ENCODE measurements at regions not wholly inside any gene's neighbourhood (a gene's known extent, or its start where the extent isn't known, plus 50 kb on each side); places are given as distances from the start of the nearest gene placed in this dataset.

GRCh38 chr2:129330504-129330903, 649.0 kb upstream of the RAB6C start:
- DNase-seq, result no peak

GRCh38 chr2:129331638-129332037, 647.8 kb upstream of the RAB6C start:
- DNase-seq, result no peak

DNA sequence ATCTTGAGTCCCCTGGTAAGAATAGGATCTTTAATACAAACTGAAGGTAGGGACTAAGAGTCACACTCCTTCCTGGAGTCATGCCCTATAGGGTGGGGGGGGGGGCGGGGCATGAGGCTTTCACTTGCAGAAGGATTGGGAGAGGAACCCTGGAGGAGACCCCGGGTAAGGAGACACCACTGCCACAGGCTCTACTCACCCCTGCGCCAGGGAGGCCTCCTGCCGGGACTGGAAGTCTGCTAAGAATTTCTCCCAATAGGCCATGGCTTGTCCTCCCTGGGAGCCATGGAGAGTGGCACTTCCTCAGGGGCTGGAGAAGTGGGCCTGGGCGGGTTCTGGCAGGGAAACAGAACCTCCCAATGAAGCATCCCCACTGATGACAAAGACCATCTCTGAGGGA, 645.3 kb upstream of the RAB6C start:
- no peak for DNase-seq

DNA sequence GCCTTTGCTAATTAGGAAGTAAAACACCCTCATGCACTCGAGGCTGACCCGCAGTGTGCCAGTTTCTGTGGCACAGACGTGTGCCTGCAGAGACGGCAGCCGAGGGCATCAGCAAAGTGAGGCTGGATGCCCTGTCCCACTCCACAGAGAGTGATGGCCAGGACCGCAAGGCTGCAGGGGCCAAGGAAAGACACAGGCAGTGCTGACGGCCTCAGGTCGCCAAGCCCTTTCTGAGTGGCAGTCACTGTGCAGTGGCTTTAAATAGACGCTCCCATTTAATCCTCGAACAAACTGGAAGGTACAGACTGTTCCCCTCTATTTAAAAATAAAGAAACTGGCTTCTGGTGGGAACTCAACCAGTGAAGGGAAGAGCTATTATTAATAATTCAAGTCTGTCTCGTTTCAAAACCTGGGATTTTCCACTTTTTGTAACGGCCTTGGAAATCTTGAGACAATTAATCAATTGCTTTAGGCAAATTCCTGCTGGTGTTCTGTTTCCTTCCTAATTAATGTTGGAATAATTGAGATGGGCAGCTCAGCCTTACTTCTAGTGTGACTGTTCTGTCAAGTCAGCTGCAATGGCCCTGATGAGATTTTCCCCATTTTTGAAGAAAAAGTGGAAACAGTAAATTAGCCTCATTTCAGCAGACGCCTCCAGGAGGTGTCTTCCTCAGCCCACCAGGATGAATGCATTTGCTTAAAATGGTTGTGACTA, 644.6 kb upstream of the RAB6C start:
- DNase-seq, result peak in 1 of 14 donors; percentile 20

- no peak for DNase-seq
These were observed 643.2 kb upstream of the RAB6C start for GRCh38 chr2:129336276-129336675.

- no peak for DNase-seq
These were observed 642.4 kb upstream of the RAB6C start for GRCh38 chr2:129337076-129337475.

DNA sequence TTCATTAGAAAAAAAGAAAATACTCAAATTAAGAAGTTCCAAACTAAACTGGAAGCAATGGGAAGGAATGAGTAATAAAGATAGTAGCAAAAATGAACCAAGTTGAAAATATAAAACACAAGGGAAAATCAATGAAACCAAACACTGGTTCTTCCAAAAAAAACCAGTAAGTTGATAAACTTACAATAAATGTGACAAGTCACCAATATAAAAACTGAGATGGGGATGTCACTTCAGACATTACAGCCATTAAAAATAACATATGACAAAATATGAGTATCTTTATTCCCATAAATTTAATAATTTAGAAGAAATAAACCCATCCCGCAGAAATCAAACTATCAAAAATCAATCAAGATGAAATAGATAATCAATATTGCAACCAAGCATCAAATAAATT, 633.9 kb upstream of the RAB6C start:
- no peak for DNase-seq

- DNase-seq, result peak in 6 of 14 donors; percentile 1 to 37 (median 11)
These were observed 631.8 kb upstream of the RAB6C start for GRCh38 chr2:129347486-129348217.

DNA sequence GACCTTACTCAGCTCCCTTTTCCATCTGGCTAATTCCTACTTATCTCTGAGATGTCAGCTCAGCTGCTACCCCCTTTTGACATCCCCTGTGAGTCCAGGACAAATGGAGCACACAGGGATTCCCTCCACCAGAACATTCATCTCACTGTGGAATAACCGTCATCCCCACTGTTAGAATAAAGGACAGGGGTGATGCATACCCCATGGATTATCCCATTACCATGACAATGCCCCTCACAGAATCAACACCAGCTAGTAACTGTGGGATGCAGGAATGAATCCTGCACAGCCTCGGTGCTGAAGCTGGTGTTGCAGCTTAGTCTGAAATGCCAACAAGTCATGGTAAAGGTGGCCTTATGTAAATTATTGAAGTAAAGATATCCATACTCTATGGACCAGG, 624.8 kb upstream of the RAB6C start:
- DNase-seq, result no peak

DNA sequence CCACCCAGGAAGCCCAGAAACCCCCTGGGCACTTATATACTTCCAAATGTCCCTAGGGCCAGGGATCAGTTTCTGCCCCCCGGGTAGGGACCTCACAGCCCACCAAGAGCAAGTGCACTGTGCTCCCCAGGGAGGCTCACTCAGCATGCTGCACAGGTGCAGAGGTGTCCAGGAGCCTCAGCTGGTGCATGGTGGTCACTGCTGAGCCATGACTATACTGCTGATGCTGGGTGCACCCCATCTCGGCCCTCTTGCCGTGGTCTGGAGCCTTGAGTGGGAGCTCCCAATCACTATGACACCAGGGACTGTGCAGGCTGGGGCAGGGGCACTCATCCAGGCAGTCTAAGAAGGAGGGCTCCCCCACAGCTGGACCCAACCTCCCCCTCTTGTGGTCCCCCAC, 617.8 kb upstream of the RAB6C start:
- DNase-seq, result no peak

GRCh38 chr2:129366263-129366662, 613.2 kb upstream of the RAB6C start:
- no peak for DNase-seq

DNA sequence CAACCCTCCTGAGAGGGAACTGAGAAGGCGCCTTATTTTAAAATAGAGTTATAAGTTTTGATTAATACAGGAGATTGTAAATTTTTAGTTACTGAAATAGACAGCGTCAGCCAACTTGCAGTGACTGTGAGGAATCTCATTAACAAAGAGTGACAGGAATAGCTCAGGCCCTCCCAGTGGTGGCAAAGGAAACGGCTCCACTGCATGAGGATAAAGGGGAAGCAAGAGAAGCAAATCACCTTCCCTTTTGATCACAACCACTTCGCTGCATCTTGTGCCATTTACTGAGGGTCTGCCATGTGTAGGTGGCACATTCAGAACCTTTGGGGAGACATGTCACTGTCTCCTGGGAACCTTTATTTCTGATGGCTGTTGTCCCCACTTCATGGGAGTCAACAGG, 612.4 kb upstream of the RAB6C start:
- DNase-seq, result no peak

- no peak for DNase-seq
These were observed 610.0 kb upstream of the RAB6C start for GRCh38 chr2:129369437-129369836.

DNA sequence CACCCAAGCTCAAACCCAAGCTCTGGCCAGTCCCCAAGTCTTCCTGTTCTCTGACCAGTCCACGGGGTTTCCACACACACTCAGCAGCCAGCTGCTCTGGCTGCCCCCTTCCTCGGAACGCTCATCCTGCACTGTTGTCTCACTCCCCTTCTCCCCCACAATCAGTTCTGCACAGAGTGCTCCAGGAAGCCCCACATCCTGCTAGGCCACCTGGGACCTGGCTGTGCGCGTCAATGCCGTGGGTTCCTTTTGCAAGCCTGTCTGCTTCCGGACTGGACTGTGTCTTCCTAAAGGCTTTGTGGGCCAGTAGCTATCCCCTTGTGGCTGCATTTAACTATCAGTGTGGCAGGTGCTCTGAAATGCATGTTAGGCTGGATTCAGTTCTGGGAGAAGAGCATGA, 605.0 kb upstream of the RAB6C start:
- DNase-seq, result no peak

GRCh38 chr2:129375632-129376425, 603.6 kb upstream of the RAB6C start:
- DNase-seq, result no peak

DNA sequence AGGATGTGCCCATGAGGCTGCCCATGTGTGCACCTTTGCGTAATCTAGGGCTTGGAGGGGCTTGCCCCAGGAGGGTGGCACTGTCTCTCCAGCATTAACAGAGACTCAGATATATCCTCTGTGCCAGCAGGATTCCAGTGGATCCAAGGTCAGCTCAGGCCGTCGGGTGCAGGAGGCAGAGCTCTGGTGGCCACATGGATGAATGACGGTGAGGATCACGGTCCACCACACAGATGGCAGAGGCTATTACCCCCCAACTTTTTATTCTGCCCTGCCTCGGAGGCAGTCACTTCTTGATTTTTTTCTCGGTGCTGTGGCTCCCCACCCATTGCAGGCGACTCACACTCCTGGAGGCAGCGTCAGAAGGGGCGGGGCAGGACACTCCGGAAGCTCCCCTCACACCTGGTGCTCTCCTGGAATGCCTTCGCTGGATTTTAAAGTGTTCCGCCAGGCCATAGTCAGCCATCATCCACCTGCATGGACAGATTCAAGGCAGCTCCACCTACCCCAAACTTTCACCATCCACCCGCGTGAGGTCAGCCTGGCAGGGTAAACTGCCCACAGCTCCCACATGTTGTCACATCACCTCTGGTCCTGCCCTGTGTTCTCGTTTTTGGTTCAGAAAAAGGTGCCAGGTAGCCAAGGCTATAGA, 602.9 kb upstream of the RAB6C start:
- DNase-seq, result no peak

GRCh38 chr2:129377078-129377469, 602.4 kb upstream of the RAB6C start:
- no peak for DNase-seq

- DNase-seq, result no peak
These were observed 601.3 kb upstream of the RAB6C start for GRCh38 chr2:129378186-129378585.

DNA sequence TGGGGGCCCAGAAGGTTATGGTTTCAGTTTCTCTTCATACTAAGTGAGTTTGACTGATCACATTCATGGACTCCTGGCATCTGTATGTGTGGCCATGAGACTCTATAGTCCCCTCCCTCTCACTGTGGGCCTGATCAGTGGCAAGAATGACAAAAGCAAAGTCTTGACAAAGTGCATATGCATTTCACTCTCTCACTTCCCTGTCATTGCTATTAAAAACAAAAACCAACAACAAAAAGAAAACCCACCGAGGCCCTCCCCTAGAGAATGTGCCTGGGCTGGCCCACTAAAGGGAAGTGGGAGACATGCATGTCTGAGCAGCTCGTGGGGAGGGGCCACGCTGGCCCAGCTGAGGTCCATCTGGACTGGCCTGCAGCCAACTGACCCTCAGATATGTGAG, 600.1 kb upstream of the RAB6C start:
- DNase-seq, result no peak

DNA sequence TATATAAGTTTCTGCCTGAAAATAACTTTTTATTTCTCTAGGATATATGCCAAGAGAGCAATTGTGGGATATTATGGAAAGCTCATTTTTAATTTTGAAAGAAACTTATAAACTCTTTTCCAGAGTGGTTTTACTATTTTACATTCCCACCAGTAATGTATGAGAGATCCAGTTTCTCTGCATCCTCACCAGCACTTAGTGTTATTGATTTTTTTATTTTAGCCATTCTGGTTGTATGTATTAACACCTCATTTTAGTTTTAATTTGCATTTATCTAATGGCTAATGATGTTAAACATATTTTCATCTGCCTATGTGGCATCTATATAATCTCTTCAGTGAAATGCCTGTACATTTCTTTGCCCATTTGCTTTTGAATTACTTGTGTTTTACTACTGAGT, 597.7 kb upstream of the RAB6C start:
- DNase-seq, result no peak

GRCh38 chr2:129388870-129389269, 590.6 kb upstream of the RAB6C start:
- no peak for DNase-seq

- no peak for DNase-seq
These were observed 585.6 kb upstream of the RAB6C start for GRCh38 chr2:129393816-129394215.

All from C1 segment of cervical spinal cord (tissue), 14 donors.